IPS-18c (cell line): ENCODE measurements at regions not wholly inside any gene's neighbourhood (a gene's known extent, or its start where the extent isn't known, plus 50 kb on each side); places are given as distances from the start of the nearest gene placed in this dataset.

Source experiments
- H3K4me3 ChIP-seq: 2 replicates; pipeline ENCODE4 v1.7.0; 2013; ENCODE audit warnings: low read depth, mild to moderate bottlenecking, low read length, moderate library complexity; ENCODE audit not compliant: insufficient read depth
- H3K9me3 ChIP-seq: one replicate; pipeline ENCODE4 v1.6.1; 2013; ENCODE audit warnings: mild to moderate bottlenecking, low read length, moderate library complexity; ENCODE audit not compliant: control insufficient read depth, insufficient read depth

DNA sequence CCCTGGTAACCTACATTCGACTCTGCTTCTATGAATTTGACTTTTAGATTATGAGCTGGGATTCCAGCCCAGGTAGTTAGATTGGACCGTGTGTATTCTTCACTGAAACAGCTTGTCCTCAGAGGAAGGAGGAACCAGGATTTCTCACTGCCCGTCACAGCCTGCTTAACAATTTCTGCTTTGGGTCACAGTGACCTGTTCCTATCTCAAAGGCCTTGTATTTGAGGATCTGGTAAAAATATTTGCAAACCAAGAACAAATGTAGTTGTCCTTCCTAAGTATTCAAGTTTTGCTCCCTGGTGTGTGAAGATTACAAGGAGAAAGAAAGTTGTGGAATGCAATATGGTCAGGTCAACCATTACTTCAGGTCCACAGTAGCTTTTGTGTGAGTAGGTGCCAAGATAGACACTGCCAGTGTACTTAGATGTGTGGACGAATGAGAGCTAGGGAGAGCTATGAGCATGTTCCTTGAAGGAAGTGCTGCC lies 55.1 kb downstream of the KIF4B start:
- Histone ChIP-seq H3K4me3 (no peak overlapping the region), H3K9me3 (no peaks in the 10 kb centered on the region)

DNA sequence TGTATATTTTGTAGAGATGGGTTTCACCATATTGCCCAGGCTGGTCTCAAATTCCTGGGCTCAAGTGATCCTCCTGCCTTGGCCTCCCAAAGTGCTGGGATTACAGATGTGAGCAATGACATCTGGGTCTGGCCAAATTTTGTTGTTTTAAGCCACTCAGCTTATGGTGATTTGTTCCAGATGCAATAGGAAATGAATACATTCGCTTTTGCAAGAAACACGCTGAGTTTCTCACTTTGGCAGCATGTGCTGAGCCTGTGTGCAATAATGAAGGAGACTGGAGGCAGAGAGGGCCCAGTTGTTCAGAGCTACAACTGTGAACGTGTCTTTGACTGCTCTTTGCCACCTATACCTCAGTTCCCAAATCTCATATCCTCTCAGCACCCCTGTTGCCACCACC lies 56.4 kb downstream of the KIF4B start:
- Histone ChIP-seq H3K4me3 (no peak overlapping the region), H3K9me3 (no peaks in the 10 kb centered on the region)

DNA sequence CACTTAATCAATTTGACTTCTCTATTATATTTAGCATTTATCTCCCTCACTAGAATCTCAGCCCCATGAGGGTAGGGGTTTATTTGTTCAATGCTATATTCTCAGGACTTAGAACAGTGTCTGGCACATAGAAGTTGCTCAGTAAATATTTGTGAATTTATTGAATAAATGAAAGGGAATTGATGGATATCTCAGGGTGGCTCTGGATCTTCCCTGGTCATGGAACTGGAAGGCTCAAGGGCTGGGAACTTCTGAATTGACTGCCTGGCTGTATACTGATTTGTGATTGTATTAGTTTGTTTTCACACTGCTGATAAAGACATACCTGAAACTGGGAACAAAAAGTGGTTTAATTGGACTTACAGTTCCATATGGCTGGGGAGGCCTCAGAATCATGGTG lies 57.2 kb downstream of the KIF4B start:
- H3K4me3 ChIP-seq, result no peak overlapping the region
- no peaks in the 10 kb centered on the region for H3K9me3 ChIP-seq

DNA sequence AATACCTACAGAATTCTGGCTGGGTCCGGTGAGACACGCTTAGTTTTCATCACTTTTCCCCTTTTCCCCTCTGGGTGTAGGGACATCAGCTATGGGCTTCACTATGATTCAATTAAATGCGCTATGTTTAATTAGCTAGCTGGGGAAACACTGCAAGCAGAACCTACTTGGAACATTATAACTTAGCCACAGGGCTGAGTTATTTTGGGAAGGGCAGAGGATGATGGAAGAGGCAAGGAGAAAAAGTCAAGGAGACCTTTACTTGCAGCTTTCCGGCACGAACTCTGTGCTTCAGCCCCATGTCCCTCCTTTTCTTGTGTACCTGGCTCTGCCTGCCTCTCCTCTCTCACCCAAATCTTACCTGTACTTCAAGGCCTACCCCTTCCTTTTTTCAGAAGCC lies 62.8 kb downstream of the KIF4B start:
- no peak overlapping the region for H3K4me3 ChIP-seq
- no peaks in the 10 kb centered on the region for H3K9me3 ChIP-seq

DNA sequence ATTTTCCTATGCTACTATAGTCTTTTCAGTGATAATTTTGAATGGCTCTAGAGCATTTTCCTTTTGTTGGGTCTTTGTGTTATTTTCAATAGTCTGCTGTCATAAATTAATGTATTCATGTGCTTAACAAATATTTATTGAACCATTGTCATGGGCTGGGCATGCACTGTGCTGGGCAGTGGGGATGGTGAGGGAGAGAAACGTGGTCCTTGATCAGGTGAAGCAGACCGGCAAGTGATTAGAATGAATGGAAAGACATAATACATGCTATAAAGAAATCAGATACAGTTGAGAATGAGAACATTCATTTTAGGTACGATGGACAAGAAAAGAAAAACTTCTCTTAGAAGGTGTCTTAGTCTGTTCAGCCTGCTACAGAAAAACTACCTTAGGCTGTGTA lies 66.1 kb downstream of the KIF4B start:
- H3K9me3 ChIP-seq, result no peaks in the 10 kb centered on the region
- H3K4me3 ChIP-seq, result no peak overlapping the region

DNA sequence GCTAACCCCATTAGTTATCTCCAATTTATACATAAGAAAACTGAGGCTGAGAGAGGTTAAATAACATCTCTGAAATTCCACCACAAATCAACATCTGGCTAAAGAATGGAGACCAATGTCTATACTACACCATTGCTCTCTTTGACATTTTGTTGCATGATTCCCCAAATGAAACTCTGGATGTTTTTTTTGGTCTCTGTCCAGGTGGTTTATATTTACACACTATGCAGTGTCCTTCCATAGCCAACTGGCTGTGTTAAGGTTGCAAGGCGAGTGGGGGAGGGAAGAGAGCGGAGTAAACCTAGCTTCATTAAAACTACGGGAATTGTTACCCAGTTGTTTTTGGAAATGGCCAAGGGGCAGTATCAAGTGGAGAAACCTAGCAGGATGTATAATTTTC lies 67.2 kb downstream of the KIF4B start:
- H3K9me3 ChIP-seq, result no peaks in the 10 kb centered on the region
- H3K4me3 ChIP-seq, result no peak overlapping the region

DNA sequence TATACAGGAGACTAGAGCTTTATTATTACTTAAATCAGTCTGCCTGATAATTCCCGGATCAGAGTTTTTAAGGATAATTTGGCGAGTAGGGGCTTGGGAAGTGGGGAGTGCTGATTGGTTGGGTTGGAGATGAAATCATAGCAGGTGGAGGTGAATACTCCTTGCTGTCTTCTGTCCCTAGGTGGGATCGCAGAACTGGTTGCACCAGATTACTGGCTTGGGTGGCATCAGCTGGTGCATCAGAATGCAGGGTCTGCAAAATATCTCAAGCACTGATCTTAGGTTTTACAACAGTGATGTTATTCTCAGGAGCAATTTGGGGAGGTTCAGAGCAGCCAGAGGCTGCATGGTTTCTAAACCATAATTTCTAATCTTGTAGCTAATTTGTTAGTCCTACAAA lies 68.1 kb downstream of the KIF4B start:
- H3K4me3 ChIP-seq, result no peak overlapping the region

DNA sequence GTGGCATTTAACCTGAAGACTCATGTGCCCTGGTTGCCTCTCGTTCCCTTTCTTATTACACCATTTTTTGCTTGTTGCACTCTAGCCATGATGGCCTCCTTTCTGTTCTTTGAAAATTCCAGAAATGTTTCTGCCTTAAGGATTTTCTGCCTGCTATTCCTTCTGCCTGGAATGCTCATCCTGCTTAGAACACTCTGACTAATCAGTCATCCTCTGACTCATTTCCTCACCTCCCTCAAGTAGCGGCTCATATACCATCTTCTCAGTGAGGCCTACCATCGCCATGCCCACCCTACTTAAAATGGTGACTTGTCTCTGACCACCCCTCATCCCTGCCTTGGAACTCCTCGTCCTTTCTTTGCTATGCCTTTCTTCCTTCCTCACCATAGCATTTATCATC lies 68.8 kb downstream of the KIF4B start:
- Histone ChIP-seq H3K9me3 (no peaks in the 10 kb centered on the region), H3K4me3 (no peak overlapping the region)

More for the DNA sequence above, 68.1 kb downstream of the KIF4B start:
- H3K9me3 ChIP-seq, result no peaks in the 10 kb centered on the region

DNA sequence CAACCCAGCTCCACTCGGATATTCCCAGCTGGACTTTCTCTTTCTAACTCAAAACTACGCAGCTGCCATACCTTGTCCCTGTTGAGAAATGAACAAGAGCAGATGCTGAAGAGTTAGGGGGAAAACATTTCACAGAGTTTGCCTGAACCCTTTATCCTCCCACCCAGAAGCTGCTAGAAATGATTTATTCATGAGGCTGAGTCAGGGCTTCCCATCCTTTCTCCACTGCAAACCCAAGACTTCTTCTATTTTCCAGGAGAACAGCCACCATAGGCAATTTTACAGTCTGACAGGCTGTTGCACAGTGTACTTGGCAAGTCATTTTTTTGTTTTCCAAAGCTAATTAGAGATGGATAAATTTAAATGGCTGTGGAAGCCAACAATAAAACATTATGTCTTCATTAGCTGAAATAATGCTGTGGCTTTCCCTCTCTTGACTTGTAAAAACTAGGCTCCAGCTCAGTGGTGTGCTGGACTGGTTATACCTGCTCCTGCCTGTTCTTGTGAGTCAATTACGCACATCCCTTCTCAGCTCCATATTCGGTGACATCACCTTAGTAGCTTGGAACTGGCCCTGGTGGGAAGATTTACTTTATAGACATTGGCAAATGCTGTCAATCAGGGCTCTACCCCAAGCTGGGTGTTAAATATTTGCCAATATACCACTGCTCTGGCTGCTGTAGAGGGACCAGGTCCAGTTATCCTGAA lies 71.9 kb downstream of the KIF4B start:
- no peaks in the 10 kb centered on the region for H3K9me3 ChIP-seq
- no peak overlapping the region for H3K4me3 ChIP-seq

DNA sequence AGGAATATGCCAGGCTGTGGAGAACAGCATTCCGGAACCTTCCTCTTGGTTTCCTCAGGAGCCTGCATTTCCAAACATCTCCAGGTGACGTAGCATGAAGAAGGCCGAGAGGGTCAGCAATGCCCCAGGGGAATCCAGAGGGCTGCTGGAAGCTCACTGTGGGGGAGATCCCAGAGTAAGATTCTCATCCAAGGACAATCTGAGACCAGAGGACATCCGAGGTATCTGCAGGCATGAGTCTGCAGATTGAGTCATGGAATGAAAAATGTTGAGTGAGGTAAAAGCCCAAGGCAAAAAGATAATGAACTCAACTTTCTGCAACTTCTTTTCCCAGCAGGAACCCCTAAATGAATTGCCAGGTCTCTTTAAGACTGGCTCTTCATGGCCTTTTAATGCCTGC lies 73.5 kb downstream of the KIF4B start:
- Histone ChIP-seq H3K4me3 (no peak overlapping the region), H3K9me3 (no peaks in the 10 kb centered on the region)

DNA sequence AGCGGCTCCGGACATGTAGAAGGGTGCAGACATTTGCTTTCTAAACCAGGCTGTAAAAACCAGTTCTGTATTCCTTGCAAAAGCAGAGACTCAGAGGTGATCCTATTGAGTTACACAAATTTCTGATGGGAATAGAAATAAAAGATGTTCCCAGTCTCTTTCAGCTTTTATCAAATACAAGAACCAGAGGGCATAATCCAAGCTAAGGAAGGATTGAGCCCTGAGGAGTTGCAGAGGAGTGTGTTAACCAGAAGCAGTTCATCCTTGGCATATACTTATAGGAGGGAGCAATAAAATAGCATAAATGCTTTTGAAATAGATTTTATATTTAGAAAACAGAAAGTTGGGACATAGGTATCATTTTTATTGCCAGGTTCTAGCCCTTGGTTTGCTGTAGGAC lies 75.3 kb downstream of the KIF4B start:
- H3K9me3 ChIP-seq, result no peaks in the 10 kb centered on the region
- no peak overlapping the region for H3K4me3 ChIP-seq

DNA sequence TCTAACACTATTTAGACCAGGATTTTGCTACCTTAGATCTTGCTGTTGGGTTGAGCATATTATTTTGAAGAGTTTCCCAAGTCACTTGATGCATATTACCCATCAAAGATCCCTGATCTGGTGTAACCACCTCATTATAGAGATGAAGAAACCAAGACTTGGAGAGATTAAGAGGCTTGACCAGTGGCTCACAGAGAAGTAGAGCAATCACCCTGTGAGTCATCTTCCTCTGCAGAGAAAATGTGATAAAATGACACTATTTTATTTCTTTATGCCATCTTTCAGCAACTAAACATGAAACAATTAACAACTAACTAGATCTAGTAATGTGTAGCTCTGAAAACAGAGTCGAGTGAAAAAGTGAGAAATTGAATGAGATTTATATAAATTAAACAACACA lies 76.1 kb downstream of the KIF4B start:
- H3K9me3 ChIP-seq, result no peaks in the 10 kb centered on the region
- H3K4me3 ChIP-seq, result no peak overlapping the region

DNA sequence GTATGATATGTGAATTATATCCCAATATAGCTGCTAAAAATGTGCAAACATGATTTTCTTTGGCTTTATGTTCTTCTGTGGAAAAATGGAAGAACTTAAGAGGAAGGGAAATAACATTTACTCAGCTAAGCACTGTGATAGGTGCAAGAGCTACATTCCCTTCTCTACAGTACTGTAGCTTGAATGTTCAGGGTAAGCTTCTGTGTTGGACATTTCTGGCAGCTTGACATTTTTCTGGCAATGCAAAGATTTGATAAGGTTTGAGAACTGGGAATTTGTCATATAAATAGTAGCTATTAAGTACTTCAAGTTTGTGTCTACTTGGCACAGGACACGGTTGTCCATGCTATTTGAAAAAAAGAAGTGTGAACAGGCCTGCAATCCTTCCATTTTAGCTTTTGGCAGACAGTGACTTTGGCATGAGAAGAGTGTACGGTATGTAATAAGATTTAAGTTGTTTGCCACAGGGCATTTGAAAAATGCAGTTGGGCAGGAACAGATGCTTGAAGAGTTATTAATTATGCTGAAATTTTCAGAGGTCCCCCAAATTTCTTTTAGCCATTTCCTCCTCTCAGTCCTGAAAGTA lies 77.6 kb downstream of the KIF4B start:
- no peaks in the 10 kb centered on the region for H3K9me3 ChIP-seq

DNA sequence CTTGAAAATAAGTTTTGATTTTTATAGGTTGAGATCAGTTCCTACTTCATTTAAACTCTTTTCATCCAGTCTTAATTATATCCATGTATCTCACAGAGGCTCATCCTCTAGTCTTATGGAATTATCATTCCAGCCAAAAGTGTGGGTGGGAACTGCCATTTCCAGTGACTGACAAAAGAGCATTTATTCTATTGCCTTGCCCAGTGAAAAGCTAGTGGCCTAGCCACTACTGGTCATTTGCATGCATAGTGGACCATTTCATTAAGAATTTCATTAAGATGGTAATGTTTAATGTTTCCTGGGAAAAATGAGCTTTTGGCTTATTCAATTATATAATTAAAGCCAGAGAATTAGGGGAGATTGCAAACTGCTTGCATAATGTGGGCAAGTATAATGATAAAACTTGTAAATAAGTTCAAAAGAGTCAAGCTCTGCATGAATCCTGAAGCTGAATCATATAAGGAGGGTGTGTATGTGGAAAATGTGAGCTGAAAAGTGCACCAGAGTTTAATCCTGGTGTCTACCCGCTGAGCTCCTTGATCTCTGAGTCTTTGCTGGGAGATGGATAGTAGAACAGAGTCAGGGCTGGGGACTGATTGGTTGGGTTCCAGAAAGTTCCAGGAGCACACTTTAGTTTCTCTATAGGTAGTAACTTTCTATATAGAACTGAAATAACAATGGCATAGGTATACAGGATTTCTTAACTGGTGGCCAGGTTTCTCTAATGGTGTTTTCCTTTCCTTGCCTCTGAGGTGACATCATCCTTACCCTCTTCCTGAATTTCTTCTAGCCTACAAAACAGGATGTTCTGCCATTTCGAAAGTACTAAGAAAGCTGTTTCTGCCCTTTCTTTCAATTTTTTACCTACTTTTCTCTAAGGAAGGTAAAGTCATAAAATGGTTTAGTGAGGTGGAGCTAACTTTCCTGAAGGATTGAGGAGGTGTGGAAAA lies 78.5 kb downstream of the KIF4B start:
- no peak overlapping the region for H3K4me3 ChIP-seq
- no peaks in the 10 kb centered on the region for H3K9me3 ChIP-seq

More for the DNA sequence above, 77.6 kb downstream of the KIF4B start:
- H3K4me3 ChIP-seq, result no peak overlapping the region

DNA sequence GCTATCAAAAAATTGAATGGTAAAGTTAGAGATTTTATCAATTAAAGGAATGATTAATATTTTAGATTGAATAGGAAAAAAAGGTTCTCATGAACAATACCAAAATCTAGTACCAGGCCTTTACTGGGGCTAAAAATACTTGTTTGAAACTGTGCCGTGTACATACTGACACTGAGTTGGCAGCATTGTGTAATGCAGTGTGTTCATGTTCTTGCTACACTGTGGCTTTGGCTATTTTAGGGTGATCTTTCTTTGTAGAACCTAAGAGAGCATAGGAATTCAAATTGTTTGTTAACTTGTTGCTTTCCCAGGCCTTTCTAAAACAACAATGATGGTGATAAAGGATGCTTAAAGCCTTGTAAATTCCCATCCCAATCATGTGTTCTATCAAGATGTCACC lies 80.9 kb downstream of the KIF4B start:
- Histone ChIP-seq H3K9me3 (no peaks in the 10 kb centered on the region), H3K4me3 (no peak overlapping the region)

DNA sequence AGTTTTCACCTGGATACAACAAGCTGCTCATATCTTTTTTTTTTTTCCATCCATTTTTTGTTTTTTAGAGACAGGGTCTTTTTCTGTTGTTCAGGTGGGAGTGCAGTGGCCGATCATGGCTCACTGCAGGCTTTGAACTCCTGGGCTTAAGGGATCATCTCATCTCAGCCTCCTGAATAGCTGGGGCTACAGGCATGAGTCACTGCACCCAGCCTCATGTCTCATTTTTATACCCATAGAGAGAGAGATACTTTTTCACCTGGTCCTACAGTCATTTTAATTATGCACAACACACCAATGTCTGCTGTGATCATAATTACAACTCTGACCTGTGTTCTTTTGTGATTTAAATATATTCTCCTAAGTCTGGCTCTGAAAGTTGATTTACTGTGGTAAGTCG lies 84.4 kb downstream of the KIF4B start:
- H3K9me3 ChIP-seq, result no peaks in the 10 kb centered on the region

DNA sequence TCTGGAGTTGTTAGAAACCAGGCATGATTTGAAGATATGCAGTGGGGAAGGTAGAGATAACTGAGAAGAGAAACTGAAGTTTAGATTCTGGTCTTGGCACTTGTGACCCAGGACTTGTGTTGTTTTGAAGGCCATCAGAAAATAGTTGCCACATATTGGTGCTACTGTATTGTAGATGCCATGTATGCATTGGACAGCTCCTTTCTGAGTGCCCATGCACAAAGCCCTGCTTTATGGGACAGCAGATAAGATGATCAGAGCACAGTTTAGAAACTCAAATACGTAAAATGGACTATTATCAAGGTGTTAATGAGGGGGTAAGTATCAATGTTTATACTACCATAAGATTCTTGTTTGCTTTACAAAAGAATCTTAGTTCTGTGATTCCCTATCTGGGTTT lies 84.9 kb downstream of the KIF4B start:
- Histone ChIP-seq H3K9me3 (no peaks in the 10 kb centered on the region), H3K4me3 (no peak overlapping the region)

More for the DNA sequence above, 84.4 kb downstream of the KIF4B start:
- H3K4me3 ChIP-seq, result no peak overlapping the region

DNA sequence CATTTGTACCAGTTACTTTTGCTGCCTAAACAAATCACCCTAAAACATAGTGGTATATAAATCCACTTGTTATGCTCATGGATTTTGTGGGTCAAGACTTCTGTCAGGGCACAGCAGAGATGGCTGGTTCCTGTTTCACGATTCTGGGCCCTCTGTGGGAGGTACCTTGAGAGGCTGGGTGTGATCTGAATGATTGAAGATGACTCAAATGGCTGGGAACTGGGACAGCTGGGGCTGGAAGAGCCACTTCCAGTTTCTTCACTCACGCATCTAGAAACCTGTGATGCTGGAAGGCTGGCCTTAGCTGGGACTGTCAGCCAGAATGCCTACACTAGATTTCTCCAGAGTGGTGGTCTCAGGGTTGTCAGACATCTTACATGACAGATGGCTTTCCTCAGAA lies 88.1 kb downstream of the KIF4B start:
- no peak overlapping the region for H3K4me3 ChIP-seq
- H3K9me3 ChIP-seq, result no peaks in the 10 kb centered on the region
